GM23338 (cell line): ENCODE measurements at regions not wholly inside any gene's neighbourhood (a gene's known extent, or its start where the extent isn't known, plus 50 kb on each side); places are given as distances from the start of the nearest gene placed in this dataset.

Experiments
- ATAC-seq: fragments of 200-7000 bp; cut with Tn5 transposase; 3 replicates; pipeline ENCODE4 v1.9.1; 2020
- DNase-seq: peaks from one replicate; pipeline ENCODE4 v3.0.0-alpha.2; 2015; ENCODE audit warnings: low spot score
- H2AFZ ChIP-seq: fragments of 200-600 bp; sonication (generic); 2 replicates; pipeline ENCODE4 v1.8.0; 2016; ENCODE audit warnings: antibody characterized with exemption, mild to moderate bottlenecking, moderate library complexity
- H3F3A ChIP-seq: fragments of 200-600 bp; sonication (generic); replicated peaks from 2 replicates; pipeline ENCODE4 v1.8.0; 2017; ENCODE audit warnings: antibody characterized with exemption, mixed run types, low read depth
- H3K27ac ChIP-seq: fragments of 200-600 bp; sonication (generic); 2 replicates; pipeline ENCODE4 v1.6.1; 2016; ENCODE audit warnings: low read depth
- H3K27me3 ChIP-seq: fragments of 200-600 bp; sonication (generic); 2 replicates; pipeline ENCODE4 v1.8.0; 2016; ENCODE audit warnings: mild to moderate bottlenecking, mixed run types, moderate library complexity; ENCODE audit not compliant: insufficient read depth
- H3K36me3 ChIP-seq: fragments of 200-600 bp; sonication (generic); 2 replicates; pipeline ENCODE4 v1.8.0; 2016; ENCODE audit warnings: mild to moderate bottlenecking; ENCODE audit not compliant: insufficient read depth
- H3K4me1 ChIP-seq: fragments of 200-600 bp; sonication (generic); 2 replicates; pipeline ENCODE4 v1.8.0; 2016; ENCODE audit warnings: mild to moderate bottlenecking, moderate library complexity; ENCODE audit not compliant: insufficient read depth
- H3K4me2 ChIP-seq: fragments of 200-600 bp; sonication (generic); 2 replicates; pipeline ENCODE4 v1.7.1; 2017; ENCODE audit warnings: mixed run types
- H3K4me3 ChIP-seq: fragments of 200-600 bp; sonication (generic); 2 replicates; pipeline ENCODE4 v1.6.1; 2016; ENCODE audit warnings: mixed run types
- H3K79me2 ChIP-seq: fragments of 200-600 bp; sonication (generic); replicated peaks from 2 replicates; pipeline ENCODE4 v1.8.0; 2017; ENCODE audit warnings: mild to moderate bottlenecking; ENCODE audit not compliant: insufficient read depth
- H3K9me2 ChIP-seq: fragments of 200-600 bp; sonication (generic); 2 replicates; pipeline ENCODE4 v1.8.0; 2017; ENCODE audit not compliant: insufficient read depth
- H4K20me1 ChIP-seq: fragments of 200-600 bp; sonication (generic); replicated peaks from 2 replicates; pipeline ENCODE4 v1.8.0; 2017; ENCODE audit warnings: mild to moderate bottlenecking; ENCODE audit not compliant: insufficient read depth
- H3K27ac Mint-ChIP-seq: 2 replicates; pipeline ENCODE4 v1.8.0; 2020; ENCODE audit warnings: inconsistent platforms, mild to moderate bottlenecking, moderate library complexity, mixed read lengths
- H3K27me3 Mint-ChIP-seq: 3 replicates; pipeline ENCODE4 v1.8.0; 2022; ENCODE audit warnings: low read depth, mild to moderate bottlenecking, moderate library complexity, mixed read lengths, inconsistent platforms; ENCODE audit not compliant: insufficient read depth, poor library complexity
- H3K36me3 Mint-ChIP-seq: 3 replicates; pipeline ENCODE4 v1.8.0; 2021; ENCODE audit warnings: low read depth, mild to moderate bottlenecking, inconsistent platforms, moderate library complexity, mixed read lengths
- H3K4me1 Mint-ChIP-seq: 3 replicates; pipeline ENCODE4 v1.8.0; 2020; ENCODE audit warnings: mild to moderate bottlenecking, inconsistent platforms, mixed read lengths
- H3K4me3 Mint-ChIP-seq: 3 replicates; pipeline ENCODE4 v1.8.0; 2021; ENCODE audit warnings: moderate library complexity, mild to moderate bottlenecking, inconsistent platforms, mixed read lengths
- H3K9me3 Mint-ChIP-seq: 3 replicates; pipeline ENCODE4 v1.8.0; 2020; ENCODE audit warnings: moderate library complexity, mild to moderate bottlenecking, inconsistent platforms, mixed read lengths
- CREB1 ChIP-seq: fragments of 250-450 bp; sonication (Bioruptor Pico); IDR thresholded peaks from 2 replicates; pipeline ENCODE4 v1.5.0; 2020; ENCODE audit warnings: low read depth, mild to moderate bottlenecking, moderate library complexity
- ETS1 ChIP-seq: IDR thresholded peaks from 2 replicates; pipeline ENCODE4 v1.6.1; 2016; ENCODE audit warnings: antibody characterized with exemption
- EZH2 ChIP-seq: fragments of 200-600 bp; sonication (generic); IDR thresholded peaks from one replicate; pipeline ENCODE4 v1.8.0; 2017; ENCODE audit warnings: antibody characterized with exemption, mild to moderate bottlenecking, low read depth; ENCODE audit not compliant: unreplicated experiment
- EZH2phosphoT487 ChIP-seq: fragments of 200-600 bp; sonication (generic); IDR thresholded peaks from one replicate; pipeline ENCODE4 v1.8.1; 2018; ENCODE audit warnings: antibody characterized with exemption; ENCODE audit not compliant: unreplicated experiment
- JUNB ChIP-seq: IDR thresholded peaks from one replicate; pipeline ENCODE4 v1.6.1; 2016; ENCODE audit warnings: antibody characterized with exemption; ENCODE audit not compliant: unreplicated experiment
- NANOG ChIP-seq: IDR thresholded peaks from 2 replicates; pipeline ENCODE4 v1.6.1; 2016; ENCODE audit warnings: antibody characterized with exemption, borderline replicate concordance
- STAT1 ChIP-seq: IDR thresholded peaks from one replicate; pipeline ENCODE4 v1.6.1; 2016; ENCODE audit warnings: antibody characterized with exemption; ENCODE audit not compliant: unreplicated experiment
- ZNF331 ChIP-seq: fragments of 250-450 bp; sonication (Bioruptor Pico); IDR thresholded peaks from 2 replicates; pipeline ENCODE4 v1.5.0; 2020; ENCODE audit warnings: low read depth, mild to moderate bottlenecking, moderate library complexity
- ZNF462 ChIP-seq: fragments of 250-450 bp; sonication (Bioruptor Pico); IDR thresholded peaks from 2 replicates; pipeline ENCODE4 v1.5.0; 2020; ENCODE audit warnings: mild to moderate bottlenecking, moderate library complexity

- TF ChIP-seq EZH2phosphoT487 = no peak
- TF ChIP-seq STAT1 = no peak
- TF ChIP-seq ZNF331 = no peak
- no peak for TF ChIP-seq ZNF462
- no peak for TF ChIP-seq EZH2
- TF ChIP-seq JUNB = no peak
- no peak for TF ChIP-seq NANOG
- TF ChIP-seq ETS1 = no peak
- TF ChIP-seq CREB1 = no peak
- Histone ChIP-seq H2AFZ (peak overlapping the region; percentile 70; the same call in 1 of the 2 replicates), H3K36me3 (no peaks in the 10 kb centered on the region), H3F3A (no peaks in the 10 kb centered on the region), H3K79me2 (no peaks in the 10 kb centered on the region), H3K27ac (no peak overlapping the region), H3K27me3 (no peaks in the 10 kb centered on the region), H3K9me2 (no peaks in the 10 kb centered on the region), H3K4me1 (no peaks in the 10 kb centered on the region), H3K4me3 (no peak overlapping the region), H3K4me2 (no peak overlapping the region), H4K20me1 (no peaks in the 10 kb centered on the region)
- no peaks in the 10 kb centered on the region for H3K36me3 Mint-ChIP-seq
- ATAC-seq (no peak), DNase-seq (no peak)
- no peaks in the 10 kb centered on the region for H3K9me3 Mint-ChIP-seq
- H3K27ac Mint-ChIP-seq = no peak overlapping the region; the same call in 1 of the 2 replicates
- no peak overlapping the region for H3K4me3 Mint-ChIP-seq
- no peaks in the 10 kb centered on the region for H3K27me3 Mint-ChIP-seq
- H3K4me1 Mint-ChIP-seq = peaks cover 5% of the 10 kb centered on the region; the same call in 2 of the 3 replicates
Measured at GRCh38 chr18:68467957-68468356, 247.0 kb downstream of the TMX3 start.
